ENCODE measurements at regions not wholly inside any gene's neighbourhood (a gene's known extent, or its start where the extent isn't known, plus 50 kb on each side); places are given as distances from the start of the nearest gene placed in this dataset.
A peak's percentile ranks its signal among the peaks of the same experiment; 100 is the strongest.

- DNase-seq (ENCODE audit: low read depth in 3 of 3): no peak
Observed at GRCh38 chr16:55221836-55222235, 102.2 kb upstream of the IRX6 start.

DNA sequence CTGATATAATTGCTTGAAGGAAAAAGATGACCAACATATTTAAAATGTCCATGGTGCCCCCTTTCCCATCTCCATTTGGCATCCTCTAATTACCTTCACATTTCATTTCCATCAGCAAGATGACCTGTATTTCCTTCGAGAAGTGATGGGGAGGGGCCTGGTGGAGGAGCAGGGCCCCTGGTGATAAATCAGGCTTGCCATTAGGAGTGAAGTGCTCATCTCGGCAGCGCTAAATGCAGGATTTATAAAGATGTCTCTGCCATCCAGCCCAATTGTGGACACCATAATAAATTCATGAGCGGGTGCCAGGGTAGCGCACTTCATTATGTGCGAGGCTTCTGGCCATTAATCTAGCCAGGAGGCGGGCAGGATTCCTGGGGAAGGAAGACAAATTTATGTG is 101.5 kb upstream of the IRX6 start:
- no peak for DNase-seq (ENCODE audit: low read depth in 3 of 3)

DNA sequence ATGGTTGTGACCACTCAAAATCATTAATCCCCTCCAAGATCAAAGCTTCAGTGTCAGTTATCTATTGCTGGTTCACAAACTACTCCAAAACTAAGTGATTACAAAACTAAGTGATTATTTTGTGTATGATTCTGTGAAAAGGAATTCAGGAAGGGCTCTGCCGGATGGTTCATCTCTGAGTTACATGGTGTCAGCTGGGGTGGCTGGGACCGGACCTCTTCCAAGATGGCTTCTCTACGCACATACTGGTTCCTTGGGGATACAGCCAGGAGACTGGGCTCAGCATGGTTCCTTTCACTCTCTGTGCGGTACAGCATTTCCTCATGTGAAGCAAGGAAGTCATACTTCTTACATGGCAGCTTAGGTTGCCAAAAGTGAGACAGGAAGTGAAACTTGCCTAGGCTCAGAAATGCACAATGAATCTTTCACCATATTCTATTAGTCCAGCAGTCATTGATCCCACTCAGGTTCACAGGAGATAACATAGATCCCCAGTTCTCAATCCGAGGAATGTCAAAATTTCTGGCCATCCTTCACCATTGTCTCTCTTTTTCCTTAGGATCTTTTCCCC is 97.9 kb upstream of the IRX6 start:
- DNase-seq (ENCODE audit: low read depth in 3 of 3): no peak

- no peak for DNase-seq (ENCODE audit: low read depth in 3 of 3)
Observed at GRCh38 chr16:55232822-55233221, 91.2 kb upstream of the IRX6 start.

GRCh38 chr16:55233464-55233863 is 90.5 kb upstream of the IRX6 start:
- DNase-seq (ENCODE audit: low read depth in 3 of 3): no peak

- no peak for DNase-seq (ENCODE audit: low read depth in 3 of 3)
Observed at GRCh38 chr16:55236655-55237054, 87.3 kb upstream of the IRX6 start.

DNA sequence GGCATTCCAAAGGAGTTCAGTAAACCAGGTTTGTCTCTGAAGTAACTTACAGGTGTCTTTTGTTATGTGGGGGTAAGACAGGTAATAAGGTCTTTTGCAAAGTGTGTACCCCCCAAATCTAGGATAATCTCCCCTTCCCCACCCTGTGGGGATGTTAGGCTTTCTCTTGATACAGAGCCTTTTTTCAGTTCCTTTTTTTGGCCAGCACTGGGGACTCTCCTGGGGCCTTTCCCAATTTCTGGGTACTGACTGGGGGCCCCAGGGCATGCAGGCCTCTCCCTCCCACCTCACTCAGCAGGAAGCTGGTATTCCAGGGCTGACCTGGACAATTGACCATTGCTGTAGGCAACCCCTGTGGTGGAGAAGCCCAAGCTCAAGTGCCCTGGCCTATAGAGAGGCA is 84.3 kb upstream of the IRX6 start:
- no peak for DNase-seq (ENCODE audit: low read depth in 3 of 3)

DNA sequence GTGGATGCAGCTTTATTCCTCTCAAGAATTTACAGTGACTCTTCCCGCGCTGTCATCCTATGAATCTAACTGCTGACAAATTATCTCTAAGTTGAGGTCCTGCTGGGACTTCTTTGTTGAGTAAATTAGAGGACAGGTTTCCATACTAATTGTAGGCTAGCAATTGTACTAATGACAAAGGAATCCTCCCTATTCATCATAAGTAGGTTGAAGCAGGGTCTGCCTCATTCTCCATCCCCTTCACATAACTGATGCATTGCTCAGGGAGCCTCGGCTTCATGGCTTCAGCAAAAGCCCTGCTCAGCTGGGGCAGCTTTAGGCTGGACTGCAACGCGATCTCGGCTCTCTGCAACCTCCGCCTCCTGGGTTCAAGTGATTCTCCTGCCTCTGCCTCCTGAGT is 83.1 kb upstream of the IRX6 start:
- DNase-seq (ENCODE audit: low read depth in 3 of 3): no peak

DNA sequence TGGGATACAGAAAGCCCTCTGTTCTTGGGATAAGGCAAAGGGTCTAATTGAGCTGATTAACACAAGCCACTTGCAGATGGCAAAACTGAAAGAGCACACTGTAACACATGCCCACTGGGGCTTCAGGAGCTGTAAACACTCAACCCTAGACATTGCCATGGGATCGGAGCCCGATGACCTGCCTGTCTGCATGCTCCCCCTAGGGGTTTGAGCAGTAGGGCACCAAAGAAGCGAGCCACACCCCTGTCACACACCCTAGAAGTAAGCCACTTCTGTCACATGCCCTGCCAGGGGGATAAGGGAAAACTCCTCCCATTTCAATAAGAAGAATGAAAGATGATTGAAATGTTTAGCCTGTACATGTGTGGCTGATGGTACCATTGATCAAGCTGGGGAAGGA is 81.3 kb upstream of the IRX6 start:
- DNase-seq (ENCODE audit: low read depth in 3 of 3): no peak

DNA sequence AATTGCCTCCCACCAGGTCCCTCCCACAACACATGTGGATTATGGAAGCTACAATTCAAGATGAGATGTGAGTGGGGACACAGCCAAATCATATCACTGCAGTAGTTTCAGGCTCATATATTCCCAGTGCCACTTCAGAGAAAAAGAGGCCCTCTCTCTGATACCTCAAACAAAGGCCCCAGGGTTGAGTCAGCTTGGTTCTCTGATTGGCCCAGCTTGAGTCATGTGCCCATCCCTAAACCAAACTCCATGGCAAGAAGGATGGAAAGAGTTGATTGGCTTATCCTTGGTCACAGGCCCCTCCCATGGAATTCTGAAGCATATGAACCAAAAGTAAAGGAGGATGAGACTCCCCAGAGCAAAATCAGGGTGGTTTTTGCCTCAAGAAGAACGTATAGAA is 75.9 kb upstream of the IRX6 start:
- no peak for DNase-seq (ENCODE audit: low read depth in 3 of 3)

GRCh38 chr16:55248494-55248893 is 75.5 kb upstream of the IRX6 start:
- no peak for DNase-seq (ENCODE audit: low read depth in 3 of 3)

GRCh38 chr16:55249361-55249760 is 74.6 kb upstream of the IRX6 start:
- no peak for DNase-seq (ENCODE audit: low read depth in 3 of 3)

- no peak for DNase-seq (ENCODE audit: low read depth in 3 of 3)
Observed at GRCh38 chr16:55249936-55250335, 74.1 kb upstream of the IRX6 start.

DNA sequence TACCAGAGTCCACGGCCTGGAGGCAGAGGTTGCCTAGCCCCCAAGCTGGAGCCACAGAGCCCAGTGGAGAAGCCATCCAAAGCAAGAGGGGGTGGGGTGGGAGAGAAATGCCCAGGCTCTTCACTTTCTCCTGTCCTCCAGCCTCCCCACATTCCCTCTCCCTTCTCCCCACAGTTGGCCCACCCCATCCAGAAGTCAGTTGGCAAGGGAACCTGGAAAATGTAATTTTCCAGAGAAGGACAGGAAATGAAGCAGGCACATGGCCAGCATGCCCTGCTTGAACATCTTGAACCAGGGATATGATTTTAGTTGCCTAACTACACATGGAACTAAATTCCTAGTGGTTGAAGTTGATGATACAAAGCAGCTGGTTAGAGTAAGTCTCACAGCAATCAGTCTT is 73.3 kb upstream of the IRX6 start:
- no peak for DNase-seq (ENCODE audit: low read depth in 3 of 3)

GRCh38 chr16:55251151-55251550 is 72.9 kb upstream of the IRX6 start:
- DNase-seq (ENCODE audit: low read depth in 3 of 3): no peak

DNA sequence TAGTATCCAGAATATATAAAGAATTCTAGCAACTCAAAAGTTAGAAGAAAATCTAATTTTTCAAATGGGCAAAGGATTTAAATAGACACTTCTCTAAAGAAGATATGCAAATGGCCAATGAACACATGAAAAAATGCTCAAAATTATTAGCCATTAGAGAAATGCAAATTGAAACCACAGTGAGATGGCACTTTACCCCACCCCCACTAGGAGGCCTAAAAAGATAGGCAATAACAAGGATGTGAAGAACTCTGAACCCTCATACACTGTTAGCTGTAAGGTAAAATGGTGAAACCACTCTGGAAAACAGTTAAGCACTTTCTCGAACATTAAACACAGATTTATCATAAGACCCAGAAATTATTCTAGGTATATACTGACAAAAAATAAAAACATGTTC is 71.4 kb upstream of the IRX6 start:
- no peak for DNase-seq (ENCODE audit: low read depth in 3 of 3)

- no peak for DNase-seq (ENCODE audit: low read depth in 3 of 3)
Observed at GRCh38 chr16:55253987-55254386, 70.0 kb upstream of the IRX6 start.

- DNase-seq (ENCODE audit: low read depth in 3 of 3): no peak
Observed at GRCh38 chr16:55255733-55256282, 68.2 kb upstream of the IRX6 start.

DNA sequence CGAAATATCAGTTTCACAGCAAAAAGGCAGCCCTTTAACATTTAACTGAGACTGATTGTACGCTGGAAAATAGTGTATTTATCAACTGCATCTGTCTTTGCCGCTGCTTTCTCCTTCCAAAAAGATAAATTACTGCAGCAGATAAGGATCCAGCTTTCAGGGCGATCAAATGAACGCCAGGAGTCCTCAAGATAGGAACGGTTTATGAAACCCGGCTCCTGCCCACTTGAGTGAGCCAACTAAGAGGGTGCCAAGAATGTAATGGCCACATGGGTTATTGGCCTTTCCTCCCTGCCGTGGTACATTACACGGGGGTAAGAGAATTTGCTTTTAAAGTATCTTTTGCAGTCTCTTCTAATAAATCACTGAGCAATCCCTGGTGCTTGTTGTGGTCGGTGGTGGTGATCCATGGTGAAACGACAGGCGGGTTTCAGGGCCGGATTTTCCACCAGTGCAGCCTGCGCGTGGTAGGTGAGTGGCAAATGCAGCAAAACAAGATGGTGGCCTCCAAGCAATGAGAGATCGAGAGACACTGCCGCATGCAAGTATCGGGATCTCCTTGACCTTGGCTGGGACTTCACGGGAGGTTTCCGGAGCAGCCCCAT is 67.5 kb upstream of the IRX6 start:
- no peak for DNase-seq (ENCODE audit: low read depth in 3 of 3)

DNA sequence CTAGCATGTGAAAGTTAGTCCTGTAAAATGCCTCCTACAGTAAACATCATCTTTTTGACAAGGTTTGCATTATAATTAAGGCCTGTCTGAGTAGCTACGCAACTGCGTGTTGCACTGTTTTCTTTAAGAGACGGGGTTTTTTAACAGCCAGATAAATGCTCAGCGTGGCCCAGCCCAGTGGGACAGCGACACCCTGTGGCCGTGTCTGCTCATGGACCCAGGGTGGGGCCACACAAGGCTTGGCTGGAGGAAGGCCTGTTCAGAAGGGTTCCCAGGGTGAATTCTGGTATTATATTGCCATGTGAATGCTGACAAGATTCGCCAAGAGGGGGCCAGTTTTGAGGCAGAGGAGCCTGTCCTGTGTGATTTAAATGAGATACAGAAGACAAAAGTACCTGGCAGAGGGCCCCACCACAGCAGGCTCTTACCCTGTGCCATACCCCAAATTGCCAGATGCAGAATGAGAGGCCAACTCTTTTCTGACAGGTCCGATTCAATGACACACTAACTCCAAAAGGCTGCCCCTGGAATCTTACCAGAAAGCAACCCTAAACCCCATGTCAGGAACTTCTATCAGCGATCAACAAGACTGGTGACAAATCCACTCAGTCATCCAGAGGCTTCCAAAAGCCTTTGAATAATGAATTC is 65.9 kb upstream of the IRX6 start:
- DNase-seq (ENCODE audit: low read depth in 3 of 3): peak; percentile 2 to 52 (median 14)

DNA sequence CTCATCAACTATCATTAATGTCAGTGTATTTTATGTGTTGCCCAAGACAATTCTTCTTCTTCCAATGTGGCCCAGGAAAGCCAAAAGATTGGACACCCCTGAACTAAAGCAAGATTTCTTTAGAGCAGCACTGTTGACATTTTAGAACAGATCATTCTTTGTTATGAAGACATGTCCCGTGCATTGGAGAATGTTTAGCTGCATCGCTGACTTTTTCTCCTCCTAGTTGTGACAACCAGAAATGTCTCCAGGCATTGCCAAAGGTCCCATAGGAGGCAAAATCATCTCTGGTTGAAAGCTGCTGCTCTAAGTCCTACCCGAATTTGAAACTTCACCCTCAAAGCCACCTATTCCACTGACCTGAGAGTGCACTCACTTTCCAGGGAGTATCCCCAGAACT is 62.7 kb upstream of the IRX6 start:
- DNase-seq (ENCODE audit: low read depth in 3 of 3): no peak

- DNase-seq (ENCODE audit: low read depth in 3 of 3): no peak
Observed at GRCh38 chr16:55263271-55264250, 60.4 kb upstream of the IRX6 start.

All from stimulated activated CD4-positive, alpha-beta T cell treated with anti-CD3 and anti-CD28 coated beads, TNF-alpha, amount 100 ng/mL, for 24 hours (primary cell).